H1 (cell line): ENCODE measurements at regions not wholly inside any gene's neighbourhood (a gene's known extent, or its start where the extent isn't known, plus 50 kb on each side); places are given as distances from the start of the nearest gene placed in this dataset.

Source experiments
- CTCF ChIA-PET: fragments of 300-600 bp; sonication (Branson Sonifier 250); formaldehyde crosslinking; loops from one replicate; lab custom pipeline; 2021; ENCODE audit not compliant: partially characterized antibody; lab: Charles Lee
- POLR2A ChIA-PET: fragments of 300-600 bp; sonication (Branson Sonifier 250); formaldehyde crosslinking; loops from one replicate; lab custom pipeline; 2021; ENCODE audit warnings: inconsistent platforms; ENCODE audit not compliant: partially characterized antibody; lab: Charles Lee
- DNase-seq, 2 experiments: peaks; one replicate each; pipeline versions ENCODE4 v3.0.0 to v3.0.0-alpha.2; 2010 to 2022; ENCODE audit warnings: low spot score in 2 of 2, low read depth in 1 of 2, mixed read lengths in 1 of 2
- FAIRE-seq: peaks from 2 replicates; lab custom pipeline; 2011; peaks lifted over from hg19 to GRCh38; lab: Jason Lieb, UNC
- H2AFZ ChIP-seq: 2 replicates; pipeline ENCODE4 v1.8.1; 2012; ENCODE audit warnings: low read length, inconsistent platforms
- H2AK5ac ChIP-seq: 2 replicates; pipeline ENCODE4 v1.6.1; 2013; ENCODE audit warnings: low read depth, low read length
- H2BK120ac ChIP-seq: replicated peaks from 2 replicates; pipeline ENCODE3; 2013; ENCODE audit warnings: low read depth, low read length, inconsistent platforms
- H2BK12ac ChIP-seq: 2 replicates; pipeline ENCODE4 v1.6.1; 2013; ENCODE audit warnings: low read depth, low read length
- H2BK15ac ChIP-seq: 2 replicates; pipeline ENCODE4 v1.6.1; 2013; ENCODE audit warnings: low read length
- H2BK20ac ChIP-seq: 2 replicates; pipeline ENCODE4 v1.6.1; 2013; ENCODE audit warnings: low read length
- H2BK5ac ChIP-seq: 2 replicates; pipeline ENCODE4 v1.6.1; 2013; ENCODE audit warnings: low read depth, low read length
- H3K14ac ChIP-seq: 2 replicates; pipeline ENCODE4 v1.6.1; 2013; ENCODE audit warnings: inconsistent platforms; ENCODE audit not compliant: insufficient read length
- H3K18ac ChIP-seq: 2 replicates; pipeline ENCODE4 v1.6.1; 2013; ENCODE audit warnings: low read length; ENCODE audit errors: extremely low read depth
- H3K23ac ChIP-seq: 2 replicates; pipeline ENCODE4 v1.6.1; 2013; ENCODE audit warnings: inconsistent platforms; ENCODE audit not compliant: insufficient read length
- H3K23me2 ChIP-seq: 2 replicates; pipeline ENCODE4 v1.6.1; 2013; ENCODE audit warnings: low read depth, low read length
- H3K27ac ChIP-seq: 2 replicates; pipeline ENCODE4 v1.6.1; 2011; ENCODE audit warnings: low read depth, low read length, inconsistent platforms
- H3K27me3 ChIP-seq, 4 experiments: replicated peaks in 1 of 4; 1 replicate in 1 of 4; 2 replicates in 3 of 4; pipeline versions ENCODE4 v1.6.1 to v1.8.1; 2011 to 2013; ENCODE audit warnings: low read length in 3 of 4, mild to moderate bottlenecking in 3 of 4, inconsistent platforms in 2 of 4, mixed read lengths in 2 of 4, moderate library complexity in 1 of 4; ENCODE audit not compliant: control insufficient read depth in 3 of 4, insufficient read depth in 3 of 4; ENCODE audit errors: extremely low read depth in 1 of 4
- H3K36me3 ChIP-seq, 4 experiments: 2 replicates each; pipeline versions ENCODE4 v1.6.1 to v1.8.1; 2011 to 2013; ENCODE audit warnings: mild to moderate bottlenecking in 4 of 4, low read length in 3 of 4, moderate library complexity in 2 of 4, control low read depth in 1 of 4, inconsistent platforms in 1 of 4; ENCODE audit not compliant: insufficient read depth in 4 of 4, control insufficient read depth in 2 of 4
- H3K4ac ChIP-seq: replicated peaks from 2 replicates; pipeline ENCODE3; 2013; ENCODE audit warnings: low read length, low read depth, mixed read lengths, inconsistent platforms; ENCODE audit not compliant: insufficient read length
- H3K4me1 ChIP-seq, 4 experiments: replicated peaks in 1 of 4; 1 replicate in 1 of 4; 2 replicates in 3 of 4; pipeline versions ENCODE4 v1.6.1 to v1.8.1; 2011 to 2013; ENCODE audit warnings: low read length in 3 of 4, inconsistent platforms in 2 of 4, mixed read lengths in 1 of 4; ENCODE audit not compliant: insufficient read depth in 4 of 4, control insufficient read depth in 3 of 4
- H3K4me2 ChIP-seq, 2 experiments: 2 replicates each; pipeline versions ENCODE4 v1.6.1 to v1.8.1; 2011 to 2013; ENCODE audit warnings: low read depth in 2 of 2, low read length in 2 of 2, control low read depth in 1 of 2, inconsistent platforms in 1 of 2, mild to moderate bottlenecking in 1 of 2; ENCODE audit not compliant: insufficient read depth in 1 of 2
- H3K4me3 ChIP-seq, 4 experiments: fragments of 200-600, 300-600 bp in 1 of 4; sonication (generic), shearing (Covaris generic), sonication (Bioruptor Twin) in 1 of 4; 2 replicates each; pipeline versions ENCODE4 v1.5.1 to v1.8.1; 2011 to 2016; ENCODE audit warnings: low read length in 4 of 4, low read depth in 3 of 4, control low read depth in 2 of 4, inconsistent platforms in 2 of 4, mild to moderate bottlenecking in 2 of 4, mixed read lengths in 1 of 4, moderate library complexity in 1 of 4; ENCODE audit not compliant: insufficient read depth in 2 of 4; ENCODE audit errors: extremely low read depth in 1 of 4
- H3K56ac ChIP-seq: replicated peaks from 2 replicates; pipeline ENCODE3; 2013; ENCODE audit warnings: low read depth, mild to moderate bottlenecking, mixed read lengths, low read length, inconsistent platforms; ENCODE audit not compliant: insufficient read length
- H3K79me1 ChIP-seq: 2 replicates; pipeline ENCODE4 v1.6.1; 2013; ENCODE audit warnings: low read depth, low read length, control low read depth
- H3K79me2 ChIP-seq, 2 experiments: 2 replicates each; pipeline versions ENCODE4 v1.6.1 to v1.8.1; 2012 to 2013; ENCODE audit warnings: low read length in 2 of 2, mild to moderate bottlenecking in 2 of 2, inconsistent platforms in 1 of 2; ENCODE audit not compliant: insufficient read depth in 2 of 2, control insufficient read depth in 1 of 2
- H3K9ac ChIP-seq, 4 experiments: replicated peaks in 1 of 4; 1 replicate in 1 of 4; 2 replicates in 3 of 4; pipeline versions ENCODE4 v1.6.1 to v1.8.1; 2011 to 2013; ENCODE audit warnings: low read depth in 3 of 4, low read length in 3 of 4, control low read depth in 2 of 4, mild to moderate bottlenecking in 2 of 4, moderate library complexity in 2 of 4, inconsistent platforms in 1 of 4; ENCODE audit errors: extremely low read depth in 1 of 4
- H3K9me3 ChIP-seq, 2 experiments: 2 replicates each; pipeline versions ENCODE4 v1.6.1 to v1.8.1; 2012 to 2013; ENCODE audit warnings: mild to moderate bottlenecking in 2 of 2, moderate library complexity in 2 of 2, control low read depth in 1 of 2, inconsistent platforms in 1 of 2, low read depth in 1 of 2, low read length in 1 of 2, mixed read lengths in 1 of 2; ENCODE audit not compliant: insufficient read depth in 2 of 2
- H4K20me1 ChIP-seq, 2 experiments: replicated peaks in 1 of 2; 2 replicates each; pipeline versions ENCODE3 to v1.8.1; 2011 to 2013; ENCODE audit warnings: inconsistent platforms in 2 of 2, low read length in 2 of 2, mild to moderate bottlenecking in 1 of 2; ENCODE audit not compliant: insufficient read depth in 2 of 2, control insufficient read depth in 1 of 2
- H4K5ac ChIP-seq: 2 replicates; pipeline ENCODE4 v1.6.1; 2013; ENCODE audit warnings: low read length, low read depth, mixed read lengths, inconsistent platforms; ENCODE audit not compliant: insufficient read length
- H4K8ac ChIP-seq: 2 replicates; pipeline ENCODE4 v1.8.0; 2013; ENCODE audit warnings: mild to moderate bottlenecking, moderate library complexity, low read length, inconsistent platforms; ENCODE audit not compliant: insufficient read depth; ENCODE audit errors: extremely low read depth
- H4K91ac ChIP-seq: replicated peaks from 2 replicates; pipeline ENCODE3; 2013; ENCODE audit warnings: low read length, mixed read lengths, inconsistent platforms; ENCODE audit not compliant: insufficient read length
- CEBPB ChIP-seq: IDR thresholded peaks from 2 replicates; pipeline ENCODE4 v1.6.1; 2012; ENCODE audit warnings: low read depth, low read length
- CTBP2 ChIP-seq: IDR thresholded peaks from 2 replicates; pipeline ENCODE4 v1.7.0; 2011; ENCODE audit warnings: borderline replicate concordance, mild to moderate bottlenecking, moderate library complexity, mixed read lengths, low read length; ENCODE audit not compliant: insufficient read depth, insufficient read length
- FOSL1 ChIP-seq: IDR thresholded peaks from 2 replicates; pipeline ENCODE4 v1.6.1; 2011; ENCODE audit warnings: mild to moderate bottlenecking, low read depth, low read length, moderate library complexity; ENCODE audit not compliant: insufficient read depth
- MAFK ChIP-seq: IDR thresholded peaks from 2 replicates; pipeline ENCODE4 v1.6.1; 2012; ENCODE audit warnings: low read depth, mild to moderate bottlenecking, improper control_type of control experiment, low read length
- RBBP5 ChIP-seq: IDR thresholded peaks from 2 replicates; pipeline ENCODE4 v1.7.1; 2012; ENCODE audit warnings: low read depth, mild to moderate bottlenecking, inconsistent platforms, low read length, moderate library complexity, borderline replicate concordance
- RNF2 ChIP-seq: fragments of 200-900, 300-1000 bp; sonication (generic); IDR thresholded peaks from 2 replicates; pipeline ENCODE4 v1.7.1; 2016; ENCODE audit warnings: borderline replicate concordance, low read depth, mild to moderate bottlenecking, antibody characterized with exemption, low read length; ENCODE audit not compliant: poor library complexity, severe bottlenecking; ENCODE audit errors: missing control alignments
- SIN3A ChIP-seq, 2 experiments: IDR thresholded peaks in 1 of 2; conservative IDR thresholded peaks in 1 of 2; 2 replicates each; pipeline ENCODE4 v1.6.1; 2011 to 2012; ENCODE audit warnings: low read length in 2 of 2, improper control_type of control experiment in 1 of 2, low read depth in 1 of 2, mild to moderate bottlenecking in 1 of 2
- SIRT6 ChIP-seq: IDR thresholded peaks from one replicate; pipeline ENCODE4 v1.7.1; 2012; ENCODE audit warnings: low read length, inconsistent platforms
- SP1 ChIP-seq: IDR thresholded peaks from 2 replicates; pipeline ENCODE4 v1.6.1; 2011; ENCODE audit warnings: low read depth, low read length
- SP4 ChIP-seq: IDR thresholded peaks from 2 replicates; pipeline ENCODE4 v1.6.1; 2012; ENCODE audit warnings: low read length, inconsistent platforms
- TAF7 ChIP-seq: optimal IDR thresholded peaks from 2 replicates; pipeline ENCODE3; 2011; ENCODE audit warnings: low read depth, mild to moderate bottlenecking, inconsistent platforms, low read length, moderate library complexity, borderline replicate concordance
- TBP ChIP-seq: IDR thresholded peaks from 2 replicates; pipeline ENCODE4 v1.6.1; 2011; ENCODE audit warnings: low read depth, low read length, improper control_type of control experiment
- ZNF274 ChIP-seq: IDR thresholded peaks from 2 replicates; pipeline ENCODE4 v1.7.0; 2012; ENCODE audit warnings: low read length, borderline replicate concordance; ENCODE audit errors: extremely low read depth
- WGBS, 2 experiments: shearing (Covaris generic) in 1 of 2; methylation state at CpG; one replicate each; pipeline versions ENCODE4 v1.1.6 to v1.1.7; 2013 to 2015; ENCODE audit warnings: low lambda C conversion rate in 2 of 2, mixed read lengths in 2 of 2, inconsistent platforms in 1 of 2, low coverage in 1 of 2, missing lambda C conversion rate in 1 of 2; ENCODE audit not compliant: insufficient replicate concordance in 2 of 2, insufficient coverage in 1 of 2, insufficient read length in 1 of 2; ENCODE audit errors: extremely low coverage in 1 of 2, missing lambda C conversion rate in 1 of 2; 5-methylcytosine and 5-hydroxymethylcytosine counted together
- TF ChIP-seq, protein P1 (sequence below): IDR thresholded peaks from 2 replicates; pipeline ENCODE4 v1.6.1; 2011; ENCODE audit warnings: low read length, improper control_type of control experiment

DNA sequence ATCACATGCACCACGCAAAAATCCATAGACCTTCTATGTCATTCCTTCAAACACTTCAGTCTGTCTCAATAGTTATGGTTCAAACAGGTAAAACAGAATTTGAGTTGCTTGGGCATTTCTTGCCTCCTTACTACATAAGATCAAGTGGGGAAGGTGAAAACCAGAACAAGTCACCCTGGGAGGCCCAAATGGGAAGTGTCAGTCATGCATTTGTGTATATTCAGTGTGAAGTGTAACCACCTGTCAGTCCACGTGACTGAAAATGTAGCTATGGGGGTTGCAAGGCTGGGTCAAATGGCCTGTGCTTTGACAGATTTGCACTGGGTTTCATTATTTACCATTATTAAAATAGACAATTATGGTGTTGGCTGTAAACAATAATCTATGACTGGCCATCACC is 176.6 kb upstream of the VIPR2 start:
- WGBS, 2 experiments, result 38% methylated on average over 2 of the region's 2 CpGs; no CpG with 5 or more reads in 1 of the 2 experiments
- Histone ChIP-seq H3K14ac (no peak overlapping the region), H3K27ac (no peak overlapping the region), H2BK5ac (no peak overlapping the region), H4K91ac (no peak overlapping the region), H3K4me1 (no peaks in the 10 kb centered on the region), H3K4ac (no peak overlapping the region), H2BK12ac (no peak overlapping the region), H3K9me3 (peaks cover 63 to 65% of the 10 kb centered on the region in 2 experiments), H3K56ac (no peak overlapping the region), H3K4me2 (no peak overlapping the region), H3K23ac (no peak overlapping the region), H4K8ac (no peak overlapping the region), H2BK120ac (no peak overlapping the region), H3K18ac (no peak overlapping the region), H3K79me1 (no peaks in the 10 kb centered on the region), H2AFZ (no peak overlapping the region), H4K20me1 (no peaks in the 10 kb centered on the region), H4K5ac (no peak overlapping the region), H3K27me3 (peaks cover 0 to 1% (median 0%) of the 10 kb centered on the region in 4 experiments; a peak in 1 of 7 replicates), H2AK5ac (no peak overlapping the region), H2BK20ac (no peak overlapping the region), H3K79me2 (no peaks in the 10 kb centered on the region), H3K9ac (no peak overlapping the region), H3K36me3 (peaks cover 0 to 3% (median 0%) of the 10 kb centered on the region in 4 experiments; a peak in 1 of 8 replicates), H3K4me3 (no peak overlapping the region), H2BK15ac (no peak overlapping the region), H3K23me2 (no peaks in the 10 kb centered on the region)
- DNase-seq (no peak), FAIRE-seq (no peak)
- CTCF ChIA-PET, result no interaction called here
- POLR2A ChIA-PET, result no interaction called here
- no peak for TF ChIP-seq CTBP2
- TF ChIP-seq RBBP5, result no peak
- TF ChIP-seq FOSL1, result no peak
- no peak for TF ChIP-seq SP1
- TF ChIP-seq SIRT6, result no peak
- no peak for TF ChIP-seq TAF7
- TF ChIP-seq CEBPB, result no peak
- TF ChIP-seq SIN3A (conservative IDR thresholded peaks at IDR 0.05 in 1 of 2, IDR thresholded peaks at IDR 0.05 in 1 of 2; ENCODE audit: low read depth in 1 of 2, low read length in 2 of 2), result no peak
- TF ChIP-seq, protein P1, sequence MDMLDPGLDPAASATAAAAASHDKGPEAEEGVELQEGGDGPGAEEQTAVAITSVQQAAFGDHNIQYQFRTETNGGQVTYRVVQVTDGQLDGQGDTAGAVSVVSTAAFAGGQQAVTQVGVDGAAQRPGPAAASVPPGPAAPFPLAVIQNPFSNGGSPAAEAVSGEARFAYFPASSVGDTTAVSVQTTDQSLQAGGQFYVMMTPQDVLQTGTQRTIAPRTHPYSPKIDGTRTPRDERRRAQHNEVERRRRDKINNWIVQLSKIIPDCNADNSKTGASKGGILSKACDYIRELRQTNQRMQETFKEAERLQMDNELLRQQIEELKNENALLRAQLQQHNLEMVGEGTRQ, result no peak
- no peak for TF ChIP-seq SP4
- no peak for TF ChIP-seq ZNF274
- TF ChIP-seq TBP, result no peak
- no peak for TF ChIP-seq MAFK
- no peak for TF ChIP-seq RNF2
